Activated T-cell treated with anti-CD3 and anti-CD28 coated beads, Interleukin-2, amount 50 U/mL, for 72 hours (primary cell): ENCODE measurements at regions not wholly inside any gene's neighbourhood (a gene's known extent, or its start where the extent isn't known, plus 50 kb on each side); places are given as distances from the start of the nearest gene placed in this dataset.

Experiments used
- ATAC-seq, 2 donors: fragments of 150-1000 bp; cut with Tn5 transposase; replicated peaks in 1 of 2; 2 replicates each; pipeline ENCODE4 v1.10.0; 2021; ENCODE audit warnings: moderate library complexity in 2 of 2, mild to moderate bottlenecking in 1 of 2
- DNase-seq, 2 donors: peaks; one replicate each; pipeline ENCODE4 v3.0.0; 2021 to 2022; ENCODE audit warnings: mixed read lengths in 1 of 2
- H3K27ac Mint-ChIP-seq: one replicate; pipeline ENCODE4 v1.8.0; 2022; ENCODE audit warnings: mild to moderate bottlenecking, moderate library complexity, mixed read lengths
- H3K27me3 Mint-ChIP-seq: one replicate; pipeline ENCODE4 v1.8.0; 2022; ENCODE audit warnings: low read depth, mixed read lengths
- H3K36me3 Mint-ChIP-seq, 2 donors: one replicate each; pipeline ENCODE4 v1.8.0; 2022; ENCODE audit warnings: mixed read lengths in 2 of 2, mild to moderate bottlenecking in 1 of 2; ENCODE audit not compliant: insufficient read depth in 2 of 2
- H3K4me1 Mint-ChIP-seq: one replicate; pipeline ENCODE4 v1.8.0; 2022; ENCODE audit warnings: low read depth, mixed read lengths
- H3K4me3 Mint-ChIP-seq, 2 donors: one replicate each; pipeline ENCODE4 v1.8.0; 2022; ENCODE audit warnings: mild to moderate bottlenecking in 2 of 2, mixed read lengths in 2 of 2, moderate library complexity in 2 of 2
- H3K9me3 Mint-ChIP-seq, 2 donors: one replicate each; pipeline ENCODE4 v1.8.0; 2022; ENCODE audit warnings: mixed read lengths in 2 of 2

- no peak for DNase-seq
- H3K27ac Mint-ChIP-seq, result no peak overlapping the region
Measured at GRCh38 chr12:58395470-58395869, 454.1 kb downstream of the ATP23 start.

GRCh38 chr12:58396239-58396638, 454.9 kb downstream of the ATP23 start:
- no peak for DNase-seq
- Mint-ChIP-seq H3K27ac (no peak overlapping the region), H3K27me3 (no peaks in the 10 kb centered on the region), H3K4me1 (no peaks in the 10 kb centered on the region), H3K36me3 (no peaks in the 10 kb centered on the region), H3K4me3 (no peak overlapping the region), H3K9me3 (peaks cover 0 to 3% of the 10 kb centered on the region in 2 donors)
- ATAC-seq, result no peak

More at GRCh38 chr12:58395470-58395869, 454.1 kb downstream of the ATP23 start:
- no peak for ATAC-seq
- Mint-ChIP-seq H3K27me3 (no peaks in the 10 kb centered on the region), H3K4me1 (no peaks in the 10 kb centered on the region), H3K36me3 (no peaks in the 10 kb centered on the region), H3K9me3 (peaks cover 0 to 3% of the 10 kb centered on the region in 2 donors), H3K4me3 (no peak overlapping the region)

- peaks cover 0 to 4% of the 10 kb centered on the region in 2 donors for H3K9me3 Mint-ChIP-seq
- H3K4me3 Mint-ChIP-seq, result no peak overlapping the region
- no peaks in the 10 kb centered on the region for H3K36me3 Mint-ChIP-seq
- ATAC-seq (no peak), DNase-seq (no peak)
- H3K4me1 Mint-ChIP-seq, result no peaks in the 10 kb centered on the region
- H3K27me3 Mint-ChIP-seq, result peaks cover 5% of the 10 kb centered on the region
- H3K27ac Mint-ChIP-seq, result no peak overlapping the region
Measured at GRCh38 chr12:58405363-58405762, 464.0 kb downstream of the ATP23 start.

- Mint-ChIP-seq H3K27me3 (peaks cover 5% of the 10 kb centered on the region), H3K36me3 (no peaks in the 10 kb centered on the region), H3K4me1 (no peaks in the 10 kb centered on the region), H3K4me3 (no peak overlapping the region), H3K9me3 (peaks cover 0 to 4% of the 10 kb centered on the region in 2 donors), H3K27ac (no peak overlapping the region)
- DNase-seq (no peak), ATAC-seq (no peak)
Measured at GRCh38 chr12:58408516-58408915, 467.1 kb downstream of the ATP23 start.

GRCh38 chr12:58412461-58413060, 471.2 kb downstream of the ATP23 start:
- Mint-ChIP-seq H3K4me3 (no peak overlapping the region), H3K27me3 (no peaks in the 10 kb centered on the region), H3K9me3 (peaks cover 0 to 4% of the 10 kb centered on the region in 2 donors), H3K4me1 (no peaks in the 10 kb centered on the region), H3K27ac (no peak overlapping the region), H3K36me3 (no peaks in the 10 kb centered on the region)
- DNase-seq (no peak), ATAC-seq (no peak)

DNA sequence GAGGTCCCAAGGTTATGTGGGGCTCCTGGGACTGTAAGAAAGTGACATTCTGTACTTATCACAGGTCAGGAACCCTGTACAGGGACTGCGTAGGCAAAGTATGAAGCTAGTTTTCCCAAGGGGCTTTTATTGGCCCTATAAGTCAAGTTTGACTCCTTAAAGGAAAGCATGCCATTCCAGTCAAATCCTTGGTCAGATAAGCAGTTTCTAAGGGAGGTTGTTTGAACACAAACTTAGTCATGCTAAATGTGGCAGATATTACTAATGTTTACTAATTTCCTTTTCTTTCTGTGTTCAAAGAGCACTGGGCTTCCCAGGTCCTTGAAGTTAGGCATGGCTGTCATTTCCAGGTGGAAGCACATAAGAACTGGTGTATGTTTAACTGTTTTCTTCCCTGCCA, 472.4 kb downstream of the ATP23 start:
- no peaks in the 10 kb centered on the region for H3K36me3 Mint-ChIP-seq
- H3K9me3 Mint-ChIP-seq, result peaks cover 2 to 4% of the 10 kb centered on the region in 2 donors
- DNase-seq, result no peak
- H3K4me1 Mint-ChIP-seq, result no peaks in the 10 kb centered on the region
- H3K4me3 Mint-ChIP-seq, result no peak overlapping the region
- H3K27me3 Mint-ChIP-seq, result no peaks in the 10 kb centered on the region
- ATAC-seq, result no peak
- H3K27ac Mint-ChIP-seq, result no peak overlapping the region

DNA sequence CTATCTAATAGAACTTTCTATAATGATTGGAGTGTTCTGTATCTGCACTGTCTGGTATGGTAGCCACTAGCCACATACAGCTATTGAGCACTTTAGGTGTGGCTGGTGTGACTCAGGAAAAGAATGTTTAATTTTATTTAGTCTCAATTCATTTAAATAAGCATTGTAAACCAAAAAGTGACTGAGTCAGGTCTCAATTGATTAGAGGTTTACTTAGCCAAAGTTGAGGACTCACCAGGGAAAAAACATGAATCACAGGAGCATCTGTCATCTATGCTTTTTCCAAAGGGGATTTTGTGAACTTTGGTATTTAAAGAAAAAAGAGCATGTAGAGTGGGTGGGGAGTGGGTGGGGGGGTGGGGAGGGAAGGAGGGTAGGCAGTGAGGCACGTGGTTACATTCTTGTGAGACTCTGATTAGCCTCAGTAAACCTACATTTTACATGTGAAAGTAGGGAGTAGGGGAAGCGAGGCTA, 473.1 kb downstream of the ATP23 start:
- Mint-ChIP-seq H3K4me1 (no peaks in the 10 kb centered on the region), H3K36me3 (no peaks in the 10 kb centered on the region), H3K9me3 (peaks cover 2% of the 10 kb centered on the region in 2 donors), H3K27me3 (no peaks in the 10 kb centered on the region), H3K27ac (no peak overlapping the region), H3K4me3 (no peak overlapping the region)
- DNase-seq (no peak), ATAC-seq (no peak)

DNA sequence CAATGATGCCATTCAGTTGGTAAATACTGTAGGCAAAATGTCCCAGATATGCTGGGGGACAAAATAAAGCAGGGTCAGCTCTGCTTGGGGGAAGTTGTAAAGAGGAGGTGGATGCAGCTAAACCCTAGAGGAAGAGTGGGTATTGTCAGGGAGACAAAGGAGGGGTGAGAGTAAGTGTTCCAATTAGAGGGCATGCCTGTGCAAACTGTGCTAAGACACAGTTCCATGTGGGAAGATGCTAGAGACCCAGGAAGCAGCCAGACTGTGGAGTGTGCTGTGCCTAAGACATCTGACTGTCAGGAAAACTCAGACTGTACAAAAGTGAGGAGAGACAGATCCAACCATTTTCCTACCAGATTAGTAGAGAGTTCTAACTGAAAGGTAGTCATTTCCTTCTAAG, 474.3 kb downstream of the ATP23 start:
- Mint-ChIP-seq H3K4me1 (no peaks in the 10 kb centered on the region), H3K27ac (no peak overlapping the region), H3K36me3 (no peaks in the 10 kb centered on the region), H3K4me3 (no peak overlapping the region), H3K27me3 (peaks cover 6% of the 10 kb centered on the region), H3K9me3 (peaks cover 0 to 2% of the 10 kb centered on the region in 2 donors)
- no peak for ATAC-seq
- no peak for DNase-seq

DNA sequence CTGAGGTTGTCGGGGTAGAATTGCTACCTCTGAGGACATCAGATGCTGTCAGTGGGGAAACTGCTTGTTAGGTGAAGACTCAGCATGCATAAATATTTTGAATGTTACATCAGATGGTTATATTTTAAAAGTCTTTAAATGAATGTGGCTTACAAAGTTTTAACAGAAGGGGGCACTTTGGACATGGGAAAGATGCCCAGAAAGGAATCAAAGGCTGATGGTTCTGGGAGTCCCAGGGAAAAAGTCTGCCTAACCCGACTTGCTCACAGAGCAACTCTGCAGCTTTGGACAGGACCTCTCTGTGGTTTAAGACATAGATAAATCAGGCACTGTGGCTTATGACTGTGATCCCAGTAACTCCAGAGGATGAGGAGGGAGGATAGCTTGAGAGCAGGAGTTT, 474.9 kb downstream of the ATP23 start:
- peaks cover 11% of the 10 kb centered on the region for H3K27me3 Mint-ChIP-seq
- H3K36me3 Mint-ChIP-seq, result no peaks in the 10 kb centered on the region
- H3K9me3 Mint-ChIP-seq, result peaks cover 0 to 2% of the 10 kb centered on the region in 2 donors
- no peak overlapping the region for H3K4me3 Mint-ChIP-seq
- no peaks in the 10 kb centered on the region for H3K4me1 Mint-ChIP-seq
- DNase-seq (no peak), ATAC-seq (no peak)
- no peak overlapping the region for H3K27ac Mint-ChIP-seq

DNA sequence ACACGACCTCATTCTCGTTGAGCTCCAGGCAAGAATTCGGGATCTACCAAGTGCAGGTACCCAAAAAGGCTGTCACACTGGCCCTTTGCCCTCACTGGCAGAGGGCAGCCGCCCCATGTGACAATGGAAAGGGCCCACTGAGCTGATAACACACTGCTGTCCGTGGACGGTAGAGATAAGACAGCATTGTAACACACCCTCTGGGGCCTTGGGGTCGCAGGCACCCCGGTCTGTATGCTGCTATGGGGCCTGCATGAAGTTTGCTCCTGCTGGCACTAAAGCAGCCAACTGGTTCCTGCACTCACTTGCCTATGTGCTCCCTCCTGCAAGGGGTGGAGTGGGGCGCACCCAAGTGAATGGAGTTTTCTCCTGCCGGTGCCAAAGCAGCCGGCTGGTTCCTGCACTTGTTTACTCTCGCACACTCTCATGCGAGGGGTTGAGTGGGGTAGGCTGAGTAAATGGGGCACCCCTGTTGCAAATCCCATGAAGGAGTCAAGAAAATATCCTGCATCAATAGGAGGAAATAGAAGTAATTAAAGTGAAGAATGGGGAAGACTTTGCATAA, 477.9 kb downstream of the ATP23 start:
- H3K9me3 Mint-ChIP-seq, result peaks cover 0 to 4% of the 10 kb centered on the region in 2 donors
- H3K36me3 Mint-ChIP-seq, result no peaks in the 10 kb centered on the region
- no peak overlapping the region for H3K4me3 Mint-ChIP-seq
- DNase-seq (no peak), ATAC-seq (no peak)
- H3K27me3 Mint-ChIP-seq, result peaks cover 37% of the 10 kb centered on the region
- H3K4me1 Mint-ChIP-seq, result peaks cover 10% of the 10 kb centered on the region
- H3K27ac Mint-ChIP-seq, result no peak overlapping the region

- Mint-ChIP-seq H3K27me3 (peaks cover 37% of the 10 kb centered on the region), H3K27ac (no peak overlapping the region), H3K4me1 (peaks cover 17% of the 10 kb centered on the region), H3K9me3 (peaks cover 0 to 4% of the 10 kb centered on the region in 2 donors), H3K4me3 (no peak overlapping the region), H3K36me3 (no peaks in the 10 kb centered on the region)
- no peak for ATAC-seq
- no peak for DNase-seq
Measured at GRCh38 chr12:58419905-58420304, 478.5 kb downstream of the ATP23 start.

DNA sequence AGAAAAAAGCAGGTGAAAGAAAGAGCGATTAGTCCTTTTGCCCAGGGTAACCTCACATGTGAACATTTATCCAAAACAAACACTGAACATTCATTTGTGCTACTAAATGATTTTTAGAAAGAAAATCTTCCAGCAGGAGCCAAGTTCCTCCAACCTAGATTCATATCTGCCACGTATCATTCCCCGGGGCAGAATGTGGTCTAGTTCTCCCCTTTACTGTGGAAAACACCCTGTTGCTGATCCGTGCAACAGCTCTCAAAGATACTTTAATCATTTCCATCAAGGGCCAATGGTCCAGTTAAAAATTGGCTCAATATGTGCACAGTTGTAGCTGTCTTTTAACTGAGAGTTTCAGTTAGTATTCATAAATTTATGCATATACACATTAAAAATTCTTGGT, 479.1 kb downstream of the ATP23 start:
- no peaks in the 10 kb centered on the region for H3K36me3 Mint-ChIP-seq
- H3K27ac Mint-ChIP-seq, result no peak overlapping the region
- H3K27me3 Mint-ChIP-seq, result peaks cover 37% of the 10 kb centered on the region
- peaks cover 23% of the 10 kb centered on the region for H3K4me1 Mint-ChIP-seq
- ATAC-seq (no peak), DNase-seq (no peak)
- peaks cover 0 to 4% of the 10 kb centered on the region in 2 donors for H3K9me3 Mint-ChIP-seq
- H3K4me3 Mint-ChIP-seq, result no peak overlapping the region

DNA sequence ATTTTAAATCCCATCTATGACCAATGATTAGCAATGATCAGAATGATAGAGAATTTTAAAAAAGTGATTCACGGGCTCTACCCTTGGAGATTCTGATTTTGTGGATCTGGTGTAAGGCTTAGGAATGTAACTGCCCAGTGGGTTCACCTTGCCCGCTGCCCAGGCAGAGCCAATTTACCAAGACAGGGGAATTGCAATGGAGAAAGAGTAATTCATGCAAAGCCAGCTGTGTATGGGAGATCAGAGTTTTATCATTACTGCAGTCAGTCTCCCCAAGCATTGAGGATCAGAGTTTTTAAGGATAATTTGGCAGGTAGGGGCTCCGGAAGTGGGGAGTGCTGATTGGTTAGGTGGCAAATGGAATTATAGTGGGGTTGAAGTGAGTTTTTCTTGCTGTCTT, 480.6 kb downstream of the ATP23 start:
- no peak for DNase-seq
- Mint-ChIP-seq H3K27me3 (peaks cover 44% of the 10 kb centered on the region), H3K27ac (no peak overlapping the region), H3K4me1 (peaks cover 33% of the 10 kb centered on the region), H3K4me3 (no peak overlapping the region), H3K9me3 (peaks cover under 1 to 4% of the 10 kb centered on the region in 2 donors), H3K36me3 (peaks cover under 1 to 2% of the 10 kb centered on the region in 2 donors)
- ATAC-seq, result no peak
